HFF-Myc (cell line): ENCODE measurements at regions not wholly inside any gene's neighbourhood (a gene's known extent, or its start where the extent isn't known, plus 50 kb on each side); places are given as distances from the start of the nearest gene placed in this dataset.
"Not testable (repeated sequence)": the region's sequence is repeated elsewhere in the genome, so short reads cannot be mapped to it uniquely, and the experiment has no call there.

Experiments
- DNase-seq: peaks from one replicate; pipeline ENCODE4 v3.0.0-alpha.2; 2011; ENCODE audit warnings: low read depth; ENCODE audit errors: extremely low read depth
- H3K4me3 ChIP-seq: replicated peaks from 2 replicates; pipeline ENCODE4 v1.5.1; 2011; ENCODE audit warnings: low read depth, mild to moderate bottlenecking, control low read depth, low read length
- TF ChIP-seq, protein P1 (sequence below): IDR thresholded peaks from 2 replicates; pipeline ENCODE4 v1.5.1; 2012; ENCODE audit warnings: mild to moderate bottlenecking, low read depth, low read length, control low read depth; ENCODE audit errors: missing control alignments

DNA sequence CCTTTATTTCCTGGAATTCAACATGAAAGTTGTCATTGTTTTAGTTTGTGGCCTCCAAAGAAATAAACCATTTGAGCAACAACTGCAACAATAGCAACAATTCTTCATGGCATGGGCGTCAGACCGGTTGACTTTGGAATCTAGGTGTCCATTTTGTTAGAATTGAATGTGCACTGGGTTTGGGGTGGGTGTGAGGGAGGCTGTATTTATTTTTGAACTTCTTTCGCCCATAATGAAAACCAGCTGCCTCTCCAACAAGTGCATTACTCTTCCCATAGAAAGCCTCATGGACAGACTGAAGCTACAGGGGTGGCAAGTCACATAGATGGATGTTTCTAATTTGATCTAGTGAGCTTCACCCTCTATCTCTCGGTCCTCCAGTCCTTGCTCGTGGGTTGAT, 85.4 kb downstream of the ADAMTS15 start:
- no peak for DNase-seq
- no peak overlapping the region for H3K4me3 ChIP-seq
- TF ChIP-seq, protein P1, sequence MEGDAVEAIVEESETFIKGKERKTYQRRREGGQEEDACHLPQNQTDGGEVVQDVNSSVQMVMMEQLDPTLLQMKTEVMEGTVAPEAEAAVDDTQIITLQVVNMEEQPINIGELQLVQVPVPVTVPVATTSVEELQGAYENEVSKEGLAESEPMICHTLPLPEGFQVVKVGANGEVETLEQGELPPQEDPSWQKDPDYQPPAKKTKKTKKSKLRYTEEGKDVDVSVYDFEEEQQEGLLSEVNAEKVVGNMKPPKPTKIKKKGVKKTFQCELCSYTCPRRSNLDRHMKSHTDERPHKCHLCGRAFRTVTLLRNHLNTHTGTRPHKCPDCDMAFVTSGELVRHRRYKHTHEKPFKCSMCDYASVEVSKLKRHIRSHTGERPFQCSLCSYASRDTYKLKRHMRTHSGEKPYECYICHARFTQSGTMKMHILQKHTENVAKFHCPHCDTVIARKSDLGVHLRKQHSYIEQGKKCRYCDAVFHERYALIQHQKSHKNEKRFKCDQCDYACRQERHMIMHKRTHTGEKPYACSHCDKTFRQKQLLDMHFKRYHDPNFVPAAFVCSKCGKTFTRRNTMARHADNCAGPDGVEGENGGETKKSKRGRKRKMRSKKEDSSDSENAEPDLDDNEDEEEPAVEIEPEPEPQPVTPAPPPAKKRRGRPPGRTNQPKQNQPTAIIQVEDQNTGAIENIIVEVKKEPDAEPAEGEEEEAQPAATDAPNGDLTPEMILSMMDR: no peak

- TF ChIP-seq, protein P1: no peak
- no peak for DNase-seq
- no peak overlapping the region for H3K4me3 ChIP-seq
Observed at GRCh38 chr11:130534551-130534950, 86.1 kb downstream of the ADAMTS15 start.

DNA sequence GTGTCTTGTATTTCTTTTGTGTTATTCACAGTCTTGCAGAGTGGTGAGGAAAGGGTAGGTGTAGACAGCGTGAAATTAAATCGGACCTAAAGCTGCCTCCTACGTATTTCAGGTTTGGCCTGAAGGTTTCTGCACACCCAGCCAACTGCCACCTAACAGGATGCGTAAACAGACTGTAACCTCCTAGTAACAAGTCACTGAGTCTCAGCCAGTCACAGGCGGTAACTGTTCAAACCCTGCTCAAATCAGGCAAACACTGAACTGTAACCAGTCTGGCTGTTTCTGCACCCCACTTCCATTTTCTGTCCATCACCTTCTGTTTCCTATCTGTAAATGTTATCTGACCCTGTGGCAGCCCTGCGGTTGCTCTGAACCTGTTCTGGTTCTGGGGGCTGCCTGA, 87.1 kb downstream of the ADAMTS15 start:
- TF ChIP-seq, protein P1: no peak

GRCh38 chr11:130536106-130537040, 87.9 kb downstream of the ADAMTS15 start:
- DNase-seq: no peak
- no peak overlapping the region for H3K4me3 ChIP-seq
- TF ChIP-seq, protein P1: no peak

More for the DNA sequence above, 87.1 kb downstream of the ADAMTS15 start:
- DNase-seq: no peak
- no peak overlapping the region for H3K4me3 ChIP-seq

DNA sequence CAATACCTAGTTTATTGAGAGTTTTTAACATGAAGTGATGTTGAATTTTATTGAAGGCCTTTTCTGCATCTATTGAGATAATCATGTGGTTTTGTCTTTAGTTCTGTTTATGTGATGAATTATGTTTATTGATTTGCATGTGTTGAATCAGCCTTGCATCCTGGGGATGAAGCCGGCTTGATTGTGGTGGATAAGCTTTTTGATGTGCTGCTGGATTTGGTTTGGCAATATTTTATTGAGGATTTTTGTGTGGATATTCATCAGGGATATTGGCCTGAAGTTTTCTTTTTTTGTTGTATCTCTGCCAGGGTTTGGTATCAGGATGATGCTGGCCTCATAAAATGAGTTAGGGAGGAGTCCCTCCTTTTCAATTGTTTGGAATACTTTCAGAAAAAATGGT, 91.2 kb downstream of the ADAMTS15 start:
- DNase-seq, H3K4me3 ChIP-seq: not testable (repeated sequence)

DNA sequence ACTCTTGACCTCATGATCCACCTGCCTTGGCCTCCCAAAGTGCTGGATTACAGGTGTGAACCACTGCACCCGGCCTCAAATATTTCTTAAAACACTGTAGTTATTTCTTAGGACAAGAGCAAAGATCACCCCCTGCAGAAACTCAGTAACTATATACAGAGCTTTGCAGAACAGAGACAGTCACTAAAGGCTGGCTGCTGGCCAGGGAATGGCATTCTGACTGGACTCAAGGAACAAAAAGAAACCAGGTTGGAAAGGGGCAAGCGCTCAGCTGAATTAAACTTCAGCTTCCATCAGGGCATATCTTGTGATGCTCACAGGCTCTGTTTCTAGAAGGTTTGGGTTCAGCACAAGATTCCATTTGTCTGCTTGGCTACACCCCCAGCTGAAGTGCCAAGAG, 95.8 kb downstream of the ADAMTS15 start:
- H3K4me3 ChIP-seq: no peak overlapping the region
- DNase-seq: no peak
- TF ChIP-seq, protein P1: no peak

DNA sequence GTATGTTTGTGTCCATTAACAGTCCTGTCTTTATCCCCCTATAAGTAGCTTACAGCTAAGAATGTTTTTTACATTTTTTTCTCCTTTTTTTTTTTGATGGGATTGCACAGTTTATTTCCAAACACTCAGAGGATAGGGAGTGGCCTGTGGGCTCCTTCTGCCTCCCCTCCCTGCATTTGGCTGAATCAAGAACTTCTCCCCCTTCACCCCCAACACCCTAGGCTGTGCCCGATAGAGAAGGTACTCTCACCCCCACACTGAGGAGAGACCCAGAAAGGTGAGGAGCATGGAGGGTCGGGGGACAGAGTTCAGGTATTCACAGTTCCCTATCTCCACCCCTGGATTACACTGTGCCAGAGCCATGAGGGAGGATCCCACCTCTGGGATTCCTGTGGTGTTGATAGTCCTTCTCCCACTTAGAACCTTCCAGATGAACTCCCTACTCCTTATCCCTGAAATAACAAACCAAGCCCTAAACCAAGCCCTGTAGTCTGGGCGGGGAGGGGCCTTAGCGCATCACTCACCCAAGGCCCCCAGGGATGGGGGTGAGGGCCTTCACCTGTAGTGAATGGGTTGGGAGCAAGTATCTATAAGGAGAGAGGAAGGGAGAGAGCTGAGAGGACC, 97.1 kb downstream of the ADAMTS15 start:
- TF ChIP-seq, protein P1: no peak
- no peak for DNase-seq
- no peak overlapping the region for H3K4me3 ChIP-seq
